HEK293 (cell line): ENCODE measurements at regions not wholly inside any gene's neighbourhood (a gene's known extent, or its start where the extent isn't known, plus 50 kb on each side); places are given as distances from the start of the nearest gene placed in this dataset.
A peak's percentile ranks its signal among the peaks of the same experiment; 100 is the strongest.

Experiments
- CTCF ChIA-PET: fragments of 350-600 bp; formaldehyde crosslinking; extraction: SDS; loops from one replicate; lab custom pipeline; 2021; ENCODE audit warnings: antibody characterized with exemption; lab: Yijun Ruan, JAX
- POLR2A ChIA-PET: fragments of 300-600 bp; formaldehyde crosslinking; extraction: SDS; loops from one replicate; lab custom pipeline; 2020; ENCODE audit warnings: antibody characterized with exemption, inconsistent platforms; lab: Yijun Ruan, JAX
- H3K27ac ChIP-seq: fragments of 200-500 bp; sonication (Bioruptor generic); 2 replicates; pipeline ENCODE4 v1.5.1; 2014; ENCODE audit warnings: low read depth, low read length, control low read depth, inconsistent platforms; ENCODE audit errors: extremely low read depth
- H3K36me3 ChIP-seq, 2 experiments: fragments of 200-500 bp in 1 of 2; sonication (Bioruptor generic) in 1 of 2; 1 replicate in 1 of 2; 2 replicates in 1 of 2; pipeline ENCODE4 v1.5.1; 2014 to 2017; ENCODE audit warnings: inconsistent platforms in 2 of 2, low read length in 2 of 2; ENCODE audit not compliant: control insufficient read depth in 2 of 2, insufficient read depth in 1 of 2
- H3K4me1 ChIP-seq: fragments of 200-500 bp; sonication (Bioruptor generic); 2 replicates; pipeline ENCODE4 v1.5.1; 2014; ENCODE audit warnings: mild to moderate bottlenecking, low read length, inconsistent platforms; ENCODE audit not compliant: control insufficient read depth, insufficient read depth
- H3K4me3 ChIP-seq: 2 replicates; pipeline ENCODE4 v1.5.1; 2011; ENCODE audit warnings: low read depth, mild to moderate bottlenecking, control low read depth, low read length, moderate library complexity
- H3K9me3 ChIP-seq: fragments of 200-500 bp; sonication (Bioruptor generic); 2 replicates; pipeline ENCODE4 v1.5.1; 2014; ENCODE audit warnings: low read depth, low read length, inconsistent platforms; ENCODE audit not compliant: control insufficient read depth, insufficient read depth
- CTCF ChIP-seq: fragments of 450-650 bp; formaldehyde crosslinking; IDR thresholded peaks from 2 replicates; pipeline ENCODE4 v1.5.1; 2016; ENCODE audit warnings: missing biosample characterization, missing genetic modification characterization
- REST ChIP-seq: fragments of 450-650 bp; formaldehyde crosslinking; IDR thresholded peaks from 2 replicates; pipeline ENCODE4 v1.5.1; 2016; ENCODE audit warnings: missing biosample characterization, missing genetic modification characterization
- YY2 ChIP-seq: fragments of 450-650 bp; formaldehyde crosslinking; IDR thresholded peaks from 2 replicates; pipeline ENCODE4 v1.5.1; 2016; ENCODE audit warnings: missing biosample characterization, missing genetic modification characterization
- ZEB2 ChIP-seq: fragments of 450-650 bp; formaldehyde crosslinking; IDR thresholded peaks from 2 replicates; pipeline ENCODE4 v1.5.1; 2016; ENCODE audit warnings: missing biosample characterization, missing genetic modification characterization
- ZNF202 ChIP-seq: fragments of 450-650 bp; formaldehyde crosslinking; IDR thresholded peaks from 2 replicates; pipeline ENCODE4 v1.5.1; 2016; ENCODE audit warnings: missing biosample characterization, missing genetic modification characterization, borderline replicate concordance
- ZNF239 ChIP-seq: fragments of 450-650 bp; formaldehyde crosslinking; IDR thresholded peaks from 2 replicates; pipeline ENCODE4 v1.5.1; 2016; ENCODE audit warnings: missing biosample characterization, missing genetic modification characterization
- ZNF266 ChIP-seq: fragments of 450-650 bp; formaldehyde crosslinking; IDR thresholded peaks from 2 replicates; pipeline ENCODE4 v1.5.1; 2016; ENCODE audit warnings: missing biosample characterization, missing genetic modification characterization, low read depth
- ZNF280D ChIP-seq: fragments of 450-650 bp; formaldehyde crosslinking; IDR thresholded peaks from 2 replicates; pipeline ENCODE4 v1.5.1; 2016; ENCODE audit warnings: missing biosample characterization, missing genetic modification characterization
- ZNF362 ChIP-seq: fragments of 450-650 bp; formaldehyde crosslinking; IDR thresholded peaks from 2 replicates; pipeline ENCODE4 v1.5.1; 2016; ENCODE audit warnings: missing biosample characterization, missing genetic modification characterization
- ZNF621 ChIP-seq: fragments of 450-650 bp; formaldehyde crosslinking; IDR thresholded peaks from 2 replicates; pipeline ENCODE4 v1.5.1; 2017; ENCODE audit warnings: missing biosample characterization, missing genetic modification characterization
- ZNF654 ChIP-seq: fragments of 450-650 bp; formaldehyde crosslinking; IDR thresholded peaks from 2 replicates; pipeline ENCODE4 v1.5.1; 2016; ENCODE audit warnings: low read depth, missing biosample characterization, missing genetic modification characterization
- ZNF707 ChIP-seq: fragments of 450-650 bp; formaldehyde crosslinking; IDR thresholded peaks from 2 replicates; pipeline ENCODE4 v1.5.1; 2016; ENCODE audit warnings: missing biosample characterization, missing genetic modification characterization
- ZXDB ChIP-seq: fragments of 450-650 bp; formaldehyde crosslinking; IDR thresholded peaks from 2 replicates; pipeline ENCODE4 v1.5.1; 2016; ENCODE audit warnings: missing biosample characterization, missing genetic modification characterization
- TF ChIP-seq, protein P1 (sequence below): fragments of 450-650 bp; formaldehyde crosslinking; IDR thresholded peaks from 2 replicates; pipeline ENCODE4 v1.5.1; 2017; ENCODE audit warnings: missing biosample characterization, mild to moderate bottlenecking, missing genetic modification characterization, moderate library complexity
- TF ChIP-seq, protein P2 (sequence below): fragments of 450-650 bp; formaldehyde crosslinking; IDR thresholded peaks from 2 replicates; pipeline ENCODE4 v1.5.1; 2016; ENCODE audit warnings: missing biosample characterization, missing genetic modification characterization

DNA sequence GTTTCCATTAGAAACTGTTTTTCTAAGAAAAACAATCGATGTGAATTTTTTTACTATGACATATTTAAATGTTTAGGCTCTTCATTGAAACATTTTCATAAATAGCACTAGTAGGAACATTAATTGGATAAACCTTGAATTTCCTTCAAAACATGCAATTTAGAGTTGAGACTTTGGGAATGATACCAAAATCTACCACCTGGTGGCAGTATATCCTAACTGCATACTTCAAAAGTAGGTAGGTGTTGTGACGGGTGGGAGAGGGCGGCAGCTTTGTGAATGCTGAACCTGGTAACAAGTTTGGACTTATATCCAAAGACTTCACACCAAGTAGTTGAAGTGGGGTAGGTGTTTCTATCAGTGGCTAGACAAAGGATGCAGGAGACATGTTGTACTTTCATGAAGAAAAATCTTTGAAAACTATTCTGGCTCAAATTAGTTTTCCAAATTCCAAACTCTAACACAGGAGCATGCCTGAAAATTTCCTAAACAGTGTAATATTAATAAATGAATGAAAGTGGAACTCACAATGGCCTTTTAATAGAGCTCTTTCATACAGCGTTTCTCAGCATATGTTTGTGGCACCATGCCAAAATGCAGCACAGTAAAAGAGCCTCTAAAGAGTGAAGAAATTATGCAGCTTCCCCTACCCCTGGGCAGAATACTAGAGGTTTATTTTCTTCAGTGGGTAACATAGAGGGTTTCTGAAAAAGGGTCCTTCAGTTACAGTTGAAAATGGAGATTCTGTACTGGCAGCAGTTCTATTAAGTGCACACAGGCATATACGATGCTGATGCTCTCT lies 201.0 kb upstream of the TPK1 start:
- H3K4me3 ChIP-seq, result no peak overlapping the region
- no peaks in the 10 kb centered on the region for H3K9me3 ChIP-seq
- TF ChIP-seq ZNF266 (tag by site-specific recombination), result no peak
- TF ChIP-seq ZNF654, result peak; percentile 84
- TF ChIP-seq ZNF202, result no peak
- no peak for TF ChIP-seq ZXDB (tag by site-specific recombination)
- TF ChIP-seq, protein P1, sequence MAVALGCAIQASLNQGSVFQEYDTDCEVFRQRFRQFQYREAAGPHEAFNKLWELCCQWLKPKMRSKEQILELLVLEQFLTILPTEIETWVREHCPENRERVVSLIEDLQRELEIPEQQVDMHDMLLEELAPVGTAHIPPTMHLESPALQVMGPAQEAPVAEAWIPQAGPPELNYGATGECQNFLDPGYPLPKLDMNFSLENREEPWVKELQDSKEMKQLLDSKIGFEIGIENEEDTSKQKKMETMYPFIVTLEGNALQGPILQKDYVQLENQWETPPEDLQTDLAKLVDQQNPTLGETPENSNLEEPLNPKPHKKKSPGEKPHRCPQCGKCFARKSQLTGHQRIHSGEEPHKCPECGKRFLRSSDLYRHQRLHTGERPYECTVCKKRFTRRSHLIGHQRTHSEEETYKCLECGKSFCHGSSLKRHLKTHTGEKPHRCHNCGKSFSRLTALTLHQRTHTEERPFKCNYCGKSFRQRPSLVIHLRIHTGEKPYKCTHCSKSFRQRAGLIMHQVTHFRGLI (tag by site-specific recombination), result no peak
- no peak for TF ChIP-seq REST
- TF ChIP-seq ZNF239 (tag by site-specific recombination), result no peak
- TF ChIP-seq ZNF707 (tag by site-specific recombination), result no peak
- TF ChIP-seq ZNF621, result no peak
- TF ChIP-seq CTCF, result peak; percentile 23; the same call in 1 of the 2 replicates
- no peak for TF ChIP-seq ZNF362 (tag by site-specific recombination)
- TF ChIP-seq, protein P2, sequence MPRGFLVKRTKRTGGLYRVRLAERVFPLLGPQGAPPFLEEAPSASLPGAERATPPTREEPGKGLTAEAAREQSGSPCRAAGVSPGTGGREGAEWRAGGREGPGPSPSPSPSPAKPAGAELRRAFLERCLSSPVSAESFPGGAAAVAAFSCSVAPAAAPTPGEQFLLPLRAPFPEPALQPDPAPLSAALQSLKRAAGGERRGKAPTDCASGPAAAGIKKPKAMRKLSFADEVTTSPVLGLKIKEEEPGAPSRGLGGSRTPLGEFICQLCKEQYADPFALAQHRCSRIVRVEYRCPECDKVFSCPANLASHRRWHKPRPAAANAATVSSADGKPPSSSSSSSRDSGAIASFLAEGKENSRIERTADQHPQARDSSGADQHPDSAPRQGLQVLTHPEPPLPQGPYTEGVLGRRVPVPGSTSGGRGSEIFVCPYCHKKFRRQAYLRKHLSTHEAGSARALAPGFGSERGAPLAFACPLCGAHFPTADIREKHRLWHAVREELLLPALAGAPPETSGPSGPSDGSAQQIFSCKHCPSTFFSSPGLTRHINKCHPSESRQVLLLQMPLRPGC (tag by site-specific recombination), result no peak
- no peak for TF ChIP-seq ZNF280D (tag by site-specific recombination)
- TF ChIP-seq YY2, result no peak
- TF ChIP-seq ZEB2, result no peak
- H3K36me3 ChIP-seq, result no peaks in the 10 kb centered on the region
- ChIA-PET POLR2A (no interaction called here), CTCF (interaction anchor here (0.6 to 1.7 kb wide), 5 partner anchors 17 to 1053 kb away, joined by 3 to 5 read pairs (median 4); no protein-coding TSS in a partner anchor)
- H3K27ac ChIP-seq, result no peak overlapping the region
- H3K4me1 ChIP-seq, result no peaks in the 10 kb centered on the region
